Activated CD4-positive, CD25-positive, alpha-beta regulatory T cell (primary cell): ENCODE measurements at regions not wholly inside any gene's neighbourhood (a gene's known extent, or its start where the extent isn't known, plus 50 kb on each side); places are given as distances from the start of the nearest gene placed in this dataset.

Experiments used
- DNase-seq, 4 experiments: peaks; one replicate each; lab custom pipeline; 2025; lab: John Stamatoyannopoulos, UW

- no peak for DNase-seq
Observed at GRCh38 chr2:118510807-118511206, 336.6 kb downstream of the EN1 start.

- no peak for DNase-seq
Observed at GRCh38 chr2:118509319-118510004, 338.0 kb downstream of the EN1 start.

GRCh38 chr2:118508282-118508681, 339.2 kb downstream of the EN1 start:
- DNase-seq, result no peak

GRCh38 chr2:118505436-118505835, 342.0 kb downstream of the EN1 start:
- DNase-seq, result no peak

- no peak for DNase-seq
Observed at GRCh38 chr2:118502106-118502505, 345.3 kb downstream of the EN1 start.

- no peak for DNase-seq
Observed at GRCh38 chr2:118498943-118499342, 348.5 kb downstream of the EN1 start.

GRCh38 chr2:118496870-118497611, 350.4 kb downstream of the EN1 start:
- no peak for DNase-seq

- no peak for DNase-seq
Observed at GRCh38 chr2:118496467-118496866, 351.0 kb downstream of the EN1 start.

- no peak for DNase-seq
Observed at GRCh38 chr2:118495290-118495689, 352.2 kb downstream of the EN1 start.

- no peak for DNase-seq
Observed at GRCh38 chr2:118493213-118493612, 354.2 kb downstream of the EN1 start.

- no peak for DNase-seq
Observed at GRCh38 chr2:118492335-118492734, 355.1 kb downstream of the EN1 start.

GRCh38 chr2:118490330-118490729, 357.1 kb downstream of the EN1 start:
- no peak for DNase-seq

GRCh38 chr2:118489712-118490299, 357.6 kb downstream of the EN1 start:
- DNase-seq, result no peak

- no peak for DNase-seq
Observed at GRCh38 chr2:118481299-118481698, 366.1 kb downstream of the EN1 start.

- no peak for DNase-seq
Observed at GRCh38 chr2:118479020-118479419, 368.4 kb downstream of the EN1 start.

- no peak for DNase-seq
Observed at GRCh38 chr2:118477111-118477862, 370.2 kb downstream of the EN1 start.

- no peak for DNase-seq
Observed at GRCh38 chr2:118475622-118476205, 371.7 kb downstream of the EN1 start.

GRCh38 chr2:118474541-118474920, 372.9 kb downstream of the EN1 start:
- DNase-seq, result no peak

GRCh38 chr2:118473846-118474540, 373.5 kb downstream of the EN1 start:
- no peak for DNase-seq

GRCh38 chr2:118473241-118473640, 374.2 kb downstream of the EN1 start:
- no peak for DNase-seq

- DNase-seq, result no peak
Observed at GRCh38 chr2:118470297-118470696, 377.2 kb downstream of the EN1 start.

GRCh38 chr2:118469103-118469502, 378.3 kb downstream of the EN1 start:
- no peak for DNase-seq
